CD4-positive, alpha-beta T cell treated with Interleukin-15 for 4 hours (primary cell): ENCODE measurements at regions not wholly inside any gene's neighbourhood (a gene's known extent, or its start where the extent isn't known, plus 50 kb on each side); places are given as distances from the start of the nearest gene placed in this dataset.
"Not testable (repeated sequence)": the region's sequence is repeated elsewhere in the genome, so short reads cannot be mapped to it uniquely, and the experiment has no call there.

ENCODE experiments used
- DNase-seq: peaks from one replicate; pipeline ENCODE4 v3.0.0-alpha.2; 2020; ENCODE audit warnings: low spot score

- DNase-seq: no peak
Observed at GRCh38 chr6:4256969-4257368, 121.6 kb upstream of the ECI2 start.

- no peak for DNase-seq
Observed at GRCh38 chr6:4253604-4254231, 118.3 kb upstream of the ECI2 start.

GRCh38 chr6:4252445-4252844 lies 117.1 kb upstream of the ECI2 start:
- DNase-seq: not testable (repeated sequence)

GRCh38 chr6:4250645-4251044 lies 115.3 kb upstream of the ECI2 start:
- DNase-seq: no peak

- not testable (repeated sequence) for DNase-seq
Observed at GRCh38 chr6:4243832-4244231, 108.5 kb upstream of the ECI2 start.

- no peak for DNase-seq
Observed at GRCh38 chr6:4243237-4243636, 107.9 kb upstream of the ECI2 start.

- DNase-seq: no peak
Observed at GRCh38 chr6:4242601-4243000, 107.2 kb upstream of the ECI2 start.

GRCh38 chr6:4240148-4240547 lies 104.8 kb upstream of the ECI2 start:
- no peak for DNase-seq

GRCh38 chr6:4225161-4225872 lies 89.9 kb upstream of the ECI2 start:
- no peak for DNase-seq

- no peak for DNase-seq
Observed at GRCh38 chr6:4224067-4224978, 88.9 kb upstream of the ECI2 start.

- DNase-seq: no peak
Observed at GRCh38 chr6:4220558-4220957, 85.2 kb upstream of the ECI2 start.

GRCh38 chr6:4218619-4219317 lies 83.4 kb upstream of the ECI2 start:
- not testable (repeated sequence) for DNase-seq

- no peak for DNase-seq
Observed at GRCh38 chr6:4212588-4212987, 77.2 kb upstream of the ECI2 start.

GRCh38 chr6:4210629-4211419 lies 75.4 kb upstream of the ECI2 start:
- peak; percentile 44 for DNase-seq

- DNase-seq: no peak
Observed at GRCh38 chr6:4209196-4209595, 73.8 kb upstream of the ECI2 start.

GRCh38 chr6:4208158-4208557 lies 72.8 kb upstream of the ECI2 start:
- DNase-seq: no peak

- not testable (repeated sequence) for DNase-seq
Observed at GRCh38 chr6:4203642-4204417, 68.5 kb upstream of the ECI2 start.

- DNase-seq: no peak
Observed at GRCh38 chr6:4192627-4193026, 57.3 kb upstream of the ECI2 start.

GRCh38 chr6:4192173-4192572 lies 56.8 kb upstream of the ECI2 start:
- no peak for DNase-seq

- DNase-seq: no peak
Observed at GRCh38 chr6:4191271-4191721, 55.9 kb upstream of the ECI2 start.
